ENCODE measurements at regions not wholly inside any gene's neighbourhood (a gene's known extent, or its start where the extent isn't known, plus 50 kb on each side); places are given as distances from the start of the nearest gene placed in this dataset.

- Histone ChIP-seq H4K20me1 (ENCODE audit: insufficient read depth, low read length) (no peaks in the 10 kb centered on the region), H3K4me3 (ENCODE audit: low read depth, low read length, poor library complexity, severe bottlenecking) (no peak overlapping the region), H3K9me3 (ENCODE audit: low read length) (no peaks in the 10 kb centered on the region), H3K79me2 (ENCODE audit: insufficient read depth, low read length) (no peaks in the 10 kb centered on the region), H3K9ac (ENCODE audit: low read length) (no peak overlapping the region), H3K9me2 (ENCODE audit: low read depth, low read length) (no peaks in the 10 kb centered on the region), H2AFZ (ENCODE audit: low read length) (no peak overlapping the region), H3K27ac (ENCODE audit: low read depth, low read length, poor library complexity, severe bottlenecking) (no peak overlapping the region), H3K27me3 (ENCODE audit: insufficient read depth, low read length) (no peaks in the 10 kb centered on the region), H3K36me3 (ENCODE audit: insufficient read depth, low read length) (no peaks in the 10 kb centered on the region), H3K4me1 (ENCODE audit: insufficient read depth, low read length, severe bottlenecking) (no peaks in the 10 kb centered on the region), H3F3A (ENCODE audit: insufficient read depth, low read length) (no peaks in the 10 kb centered on the region), H3K4me2 (ENCODE audit: low read length) (no peak overlapping the region)
- TF ChIP-seq EZH2 (IDR thresholded peaks at IDR 0.05; ENCODE audit: borderline replicate concordance, low read length): no peak
- TF ChIP-seq, protein P1, sequence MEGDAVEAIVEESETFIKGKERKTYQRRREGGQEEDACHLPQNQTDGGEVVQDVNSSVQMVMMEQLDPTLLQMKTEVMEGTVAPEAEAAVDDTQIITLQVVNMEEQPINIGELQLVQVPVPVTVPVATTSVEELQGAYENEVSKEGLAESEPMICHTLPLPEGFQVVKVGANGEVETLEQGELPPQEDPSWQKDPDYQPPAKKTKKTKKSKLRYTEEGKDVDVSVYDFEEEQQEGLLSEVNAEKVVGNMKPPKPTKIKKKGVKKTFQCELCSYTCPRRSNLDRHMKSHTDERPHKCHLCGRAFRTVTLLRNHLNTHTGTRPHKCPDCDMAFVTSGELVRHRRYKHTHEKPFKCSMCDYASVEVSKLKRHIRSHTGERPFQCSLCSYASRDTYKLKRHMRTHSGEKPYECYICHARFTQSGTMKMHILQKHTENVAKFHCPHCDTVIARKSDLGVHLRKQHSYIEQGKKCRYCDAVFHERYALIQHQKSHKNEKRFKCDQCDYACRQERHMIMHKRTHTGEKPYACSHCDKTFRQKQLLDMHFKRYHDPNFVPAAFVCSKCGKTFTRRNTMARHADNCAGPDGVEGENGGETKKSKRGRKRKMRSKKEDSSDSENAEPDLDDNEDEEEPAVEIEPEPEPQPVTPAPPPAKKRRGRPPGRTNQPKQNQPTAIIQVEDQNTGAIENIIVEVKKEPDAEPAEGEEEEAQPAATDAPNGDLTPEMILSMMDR (IDR thresholded peaks at IDR 0.05; ENCODE audit: low read length): no peak
Observed at GRCh38 chr3:21936207-21936606, 185.2 kb upstream of the ZNF385D start.

DNA sequence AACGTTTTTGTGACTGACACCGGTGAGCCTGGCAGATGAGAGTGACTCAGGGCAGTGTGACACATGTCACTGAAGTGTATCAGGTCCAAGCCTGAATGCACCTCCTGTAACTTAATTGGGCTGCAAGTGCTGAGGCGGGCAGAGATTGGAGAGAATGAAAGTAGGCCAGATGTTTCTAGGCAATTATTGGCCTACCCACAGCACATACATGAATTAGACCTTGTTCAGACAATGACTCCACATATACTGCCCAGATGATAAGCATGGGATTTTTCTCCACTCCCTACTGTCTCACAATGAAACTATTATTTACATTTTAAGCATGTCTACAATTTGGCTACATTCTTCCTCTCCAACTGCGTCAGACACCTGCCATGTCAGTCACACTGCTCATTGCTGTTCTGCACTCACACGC lies 187.3 kb upstream of the ZNF385D start:
- no peak for TF ChIP-seq EZH2 (IDR thresholded peaks at IDR 0.05; ENCODE audit: borderline replicate concordance, low read length)
- TF ChIP-seq, protein P1 (IDR thresholded peaks at IDR 0.05; ENCODE audit: low read length): no peak
- Histone ChIP-seq H3K27me3 (ENCODE audit: insufficient read depth, low read length) (no peaks in the 10 kb centered on the region), H3K4me3 (ENCODE audit: low read depth, low read length, poor library complexity, severe bottlenecking) (no peak overlapping the region), H3K9ac (ENCODE audit: low read length) (no peak overlapping the region), H3F3A (ENCODE audit: insufficient read depth, low read length) (no peaks in the 10 kb centered on the region), H3K4me2 (ENCODE audit: low read length) (no peak overlapping the region), H3K9me2 (ENCODE audit: low read depth, low read length) (no peaks in the 10 kb centered on the region), H3K79me2 (ENCODE audit: insufficient read depth, low read length) (no peaks in the 10 kb centered on the region), H2AFZ (ENCODE audit: low read length) (no peak overlapping the region), H3K36me3 (ENCODE audit: insufficient read depth, low read length) (no peaks in the 10 kb centered on the region), H3K4me1 (ENCODE audit: insufficient read depth, low read length, severe bottlenecking) (no peaks in the 10 kb centered on the region), H3K9me3 (ENCODE audit: low read length) (no peaks in the 10 kb centered on the region), H3K27ac (ENCODE audit: low read depth, low read length, poor library complexity, severe bottlenecking) (no peak overlapping the region), H4K20me1 (ENCODE audit: insufficient read depth, low read length) (no peaks in the 10 kb centered on the region)

DNA sequence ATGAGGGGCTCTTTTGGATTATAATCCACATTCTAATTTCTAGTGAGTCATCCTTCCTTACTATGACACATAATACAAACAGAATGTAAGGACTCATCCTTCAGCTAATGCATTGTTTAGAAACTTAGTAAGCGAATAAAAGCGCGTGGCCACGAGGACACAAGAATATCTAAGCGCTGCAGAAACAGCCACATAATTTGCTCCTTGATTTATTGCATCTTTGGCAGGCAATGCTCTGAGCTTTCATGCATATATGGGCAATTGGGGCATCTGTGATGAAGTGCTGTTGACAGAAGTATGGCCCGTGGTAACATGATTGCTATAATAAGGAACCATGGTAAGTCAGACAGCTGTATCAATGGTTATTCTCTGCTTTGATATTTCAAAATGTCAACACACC lies 191.3 kb upstream of the ZNF385D start:
- no peak overlapping the region for H3K4me2 ChIP-seq (ENCODE audit: low read length)
- no peak overlapping the region for H2AFZ ChIP-seq (ENCODE audit: low read length)
- no peaks in the 10 kb centered on the region for H3K27me3 ChIP-seq (ENCODE audit: insufficient read depth, low read length)
- no peak overlapping the region for H3K27ac ChIP-seq (ENCODE audit: low read depth, low read length, poor library complexity, severe bottlenecking)
- no peaks in the 10 kb centered on the region for H3K9me3 ChIP-seq (ENCODE audit: low read length)
- H3K36me3 ChIP-seq (ENCODE audit: insufficient read depth, low read length): no peaks in the 10 kb centered on the region
- no peaks in the 10 kb centered on the region for H4K20me1 ChIP-seq (ENCODE audit: insufficient read depth, low read length)
- H3K79me2 ChIP-seq (ENCODE audit: insufficient read depth, low read length): no peaks in the 10 kb centered on the region
- H3K9ac ChIP-seq (ENCODE audit: low read length): no peak overlapping the region
- no peak overlapping the region for H3K4me3 ChIP-seq (ENCODE audit: low read depth, low read length, poor library complexity, severe bottlenecking)
- no peaks in the 10 kb centered on the region for H3K4me1 ChIP-seq (ENCODE audit: insufficient read depth, low read length, severe bottlenecking)
- no peaks in the 10 kb centered on the region for H3F3A ChIP-seq (ENCODE audit: insufficient read depth, low read length)
- H3K9me2 ChIP-seq (ENCODE audit: low read depth, low read length): no peaks in the 10 kb centered on the region
- TF ChIP-seq, protein P1 (IDR thresholded peaks at IDR 0.05; ENCODE audit: low read length): no peak
- no peak for TF ChIP-seq EZH2 (IDR thresholded peaks at IDR 0.05; ENCODE audit: borderline replicate concordance, low read length)
